ENCODE measurements at regions not wholly inside any gene's neighbourhood (a gene's known extent, or its start where the extent isn't known, plus 50 kb on each side); places are given as distances from the start of the nearest gene placed in this dataset.

- TF ChIP-seq POLR2A (IDR thresholded peaks at IDR 0.05; ENCODE audit: low read depth) (no peak), CTCF (IDR thresholded peaks at IDR 0.05) (no peak), POLR2AphosphoS5 (IDR thresholded peaks at IDR 0.05) (no peak)
Measured at GRCh38 chr5:29867155-29867554, 1326.3 kb upstream of the CDH6 start.
